Omental fat pad (tissue), 3 donors: ENCODE measurements at regions not wholly inside any gene's neighbourhood (a gene's known extent, or its start where the extent isn't known, plus 50 kb on each side); places are given as distances from the start of the nearest gene placed in this dataset.

Experiments used
- ATAC-seq: fragments of 150-250 bp; one replicate; pipeline ENCODE4 v1.9.1; 2016; ENCODE audit warnings: mild to moderate bottlenecking, moderate library complexity; ENCODE audit not compliant: low FRiP score
- DNase-seq: peaks from one replicate; pipeline ENCODE4 v3.0.0-alpha.2; 2019; ENCODE audit warnings: low spot score
- TF ChIP-seq, protein P1 (sequence below), 3 donors: fragments of 450-650 bp; IDR thresholded peaks; one replicate each; pipeline ENCODE4 v1.5.1; 2016 to 2017; ENCODE audit warnings: antibody characterized with exemption in 3 of 3, mild to moderate bottlenecking in 3 of 3, moderate library complexity in 2 of 3

- TF ChIP-seq, protein P1, sequence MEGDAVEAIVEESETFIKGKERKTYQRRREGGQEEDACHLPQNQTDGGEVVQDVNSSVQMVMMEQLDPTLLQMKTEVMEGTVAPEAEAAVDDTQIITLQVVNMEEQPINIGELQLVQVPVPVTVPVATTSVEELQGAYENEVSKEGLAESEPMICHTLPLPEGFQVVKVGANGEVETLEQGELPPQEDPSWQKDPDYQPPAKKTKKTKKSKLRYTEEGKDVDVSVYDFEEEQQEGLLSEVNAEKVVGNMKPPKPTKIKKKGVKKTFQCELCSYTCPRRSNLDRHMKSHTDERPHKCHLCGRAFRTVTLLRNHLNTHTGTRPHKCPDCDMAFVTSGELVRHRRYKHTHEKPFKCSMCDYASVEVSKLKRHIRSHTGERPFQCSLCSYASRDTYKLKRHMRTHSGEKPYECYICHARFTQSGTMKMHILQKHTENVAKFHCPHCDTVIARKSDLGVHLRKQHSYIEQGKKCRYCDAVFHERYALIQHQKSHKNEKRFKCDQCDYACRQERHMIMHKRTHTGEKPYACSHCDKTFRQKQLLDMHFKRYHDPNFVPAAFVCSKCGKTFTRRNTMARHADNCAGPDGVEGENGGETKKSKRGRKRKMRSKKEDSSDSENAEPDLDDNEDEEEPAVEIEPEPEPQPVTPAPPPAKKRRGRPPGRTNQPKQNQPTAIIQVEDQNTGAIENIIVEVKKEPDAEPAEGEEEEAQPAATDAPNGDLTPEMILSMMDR (IDR thresholded peaks at IDR 0.05), result no peak
- ATAC-seq (no peak), DNase-seq (no peak)
Measured at GRCh38 chr2:166381-166780, 97.5 kb downstream of the SH3YL1 start.

DNA sequence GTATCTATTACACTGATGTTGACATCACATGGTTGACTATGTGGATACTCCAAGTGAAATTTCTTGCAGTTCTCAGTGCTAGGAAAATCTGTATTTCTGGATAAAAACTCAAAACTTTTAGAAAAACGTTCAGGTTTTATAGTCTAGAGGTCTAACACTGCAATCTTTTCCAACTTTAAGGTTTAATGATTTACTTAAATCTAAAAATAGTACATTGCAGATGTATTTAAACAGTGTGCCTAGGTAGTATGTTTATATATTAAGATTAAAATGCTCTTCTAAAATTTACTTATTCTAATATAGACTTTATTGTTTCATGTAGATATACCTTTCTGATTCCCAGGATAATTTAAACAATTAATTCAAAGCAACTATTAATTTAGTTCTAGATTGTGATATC is 98.3 kb downstream of the SH3YL1 start:
- DNase-seq (no peak), ATAC-seq (no peak)
- TF ChIP-seq, protein P1 (IDR thresholded peaks at IDR 0.05), result no peak

DNA sequence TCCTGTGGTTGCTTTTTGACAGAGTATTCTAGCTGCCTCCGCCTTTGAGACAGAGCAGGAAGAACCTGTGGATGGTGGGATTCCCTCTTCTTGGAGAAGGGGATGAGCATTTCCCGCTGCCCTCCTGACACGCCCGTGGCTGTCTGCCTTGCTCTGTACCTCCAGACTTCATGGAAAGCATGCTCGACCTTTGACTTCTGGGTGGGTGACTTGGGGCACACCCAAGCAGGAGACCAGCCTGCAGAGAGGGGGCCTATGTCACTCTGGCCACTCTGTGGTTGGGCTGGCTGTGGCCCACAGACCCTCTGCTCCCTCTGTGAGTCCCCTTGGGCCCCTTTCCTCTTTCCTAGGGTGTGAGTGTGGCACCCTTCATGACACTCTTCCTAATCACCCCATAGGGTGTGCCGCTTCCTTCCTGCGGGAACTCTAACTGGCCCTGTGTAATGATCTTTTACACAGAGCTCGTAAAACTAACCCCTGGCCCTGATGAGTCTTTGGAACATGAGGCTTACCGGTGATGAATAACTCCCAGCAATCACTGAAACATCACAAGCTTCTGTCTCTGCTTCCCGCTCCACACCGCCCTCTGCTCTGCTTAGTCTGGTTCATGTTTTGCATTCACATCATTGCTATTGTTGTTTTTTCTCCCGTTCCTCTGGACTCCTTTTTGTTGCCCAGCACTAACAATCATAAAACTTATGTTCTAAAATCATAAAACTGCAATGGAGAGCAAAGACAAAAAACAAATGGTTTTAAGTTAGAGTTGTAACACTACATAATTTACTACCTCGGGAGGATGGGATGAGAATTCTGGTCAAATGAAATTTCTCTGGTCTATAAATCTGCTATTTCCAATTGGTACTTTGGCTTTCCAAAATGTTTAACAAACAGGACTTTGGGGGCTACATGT is 101.1 kb downstream of the SH3YL1 start:
- no peak for ATAC-seq
- DNase-seq, result no peak
- TF ChIP-seq, protein P1 (IDR thresholded peaks at IDR 0.05), result no peak

DNA sequence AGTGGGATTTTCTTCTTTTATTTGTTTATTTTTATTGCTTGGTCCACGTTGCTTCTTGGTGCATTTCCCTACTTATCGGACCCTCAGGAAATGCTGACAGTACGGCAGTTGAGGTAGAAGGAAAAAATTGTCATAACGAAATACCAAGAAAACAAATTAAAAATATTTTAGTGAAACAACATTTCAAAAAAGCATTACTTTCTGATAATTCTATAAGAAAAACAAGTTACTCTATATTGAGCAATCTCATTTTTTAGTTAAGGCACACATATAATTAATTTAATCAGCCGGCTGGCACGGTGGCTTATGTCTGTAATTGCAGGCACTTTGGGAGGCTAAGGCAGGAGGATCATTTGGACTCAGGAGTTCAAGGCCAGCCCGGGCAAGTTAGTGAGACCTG is 102.1 kb downstream of the SH3YL1 start:
- TF ChIP-seq, protein P1 (IDR thresholded peaks at IDR 0.05), result no peak
- no peak for DNase-seq
- ATAC-seq, result no peak

DNA sequence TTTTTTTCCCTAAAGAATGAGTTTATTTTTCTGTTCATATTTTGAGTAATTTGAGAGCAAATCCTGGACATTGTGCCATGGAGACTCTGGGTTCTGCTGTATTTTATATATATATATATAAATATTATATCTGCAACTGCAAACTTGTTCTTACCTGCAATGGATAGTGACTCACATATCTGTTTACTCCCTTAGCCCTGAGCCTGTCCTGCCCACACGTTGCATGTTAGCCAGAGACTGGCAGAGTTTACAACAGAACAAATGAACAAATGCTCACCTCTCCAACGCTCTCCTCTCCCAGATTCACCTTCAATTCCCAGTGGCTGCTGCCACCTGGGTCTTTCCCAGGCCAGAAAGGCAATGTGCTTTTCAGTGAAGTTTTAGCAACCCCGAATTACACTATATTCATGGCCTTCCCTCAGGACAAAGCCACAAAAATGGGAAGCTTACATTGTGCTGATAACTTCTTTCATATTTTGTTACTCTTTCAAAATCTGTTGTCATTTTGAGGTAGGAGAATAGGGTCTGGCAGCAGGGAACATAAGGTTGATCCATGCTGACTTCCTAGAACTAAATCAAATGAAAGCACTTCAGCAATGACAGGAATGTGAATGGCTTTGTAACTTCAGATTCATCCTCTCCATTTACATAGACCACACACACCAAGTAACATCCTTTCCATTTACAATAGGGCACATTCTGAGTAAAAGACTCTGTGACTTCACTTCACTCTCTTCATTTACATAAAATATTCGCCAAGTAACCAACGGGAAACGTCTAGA is 105.4 kb upstream of the FAM110C start:
- DNase-seq (no peak), ATAC-seq (no peak)
- TF ChIP-seq, protein P1 (IDR thresholded peaks at IDR 0.05), result no peak

DNA sequence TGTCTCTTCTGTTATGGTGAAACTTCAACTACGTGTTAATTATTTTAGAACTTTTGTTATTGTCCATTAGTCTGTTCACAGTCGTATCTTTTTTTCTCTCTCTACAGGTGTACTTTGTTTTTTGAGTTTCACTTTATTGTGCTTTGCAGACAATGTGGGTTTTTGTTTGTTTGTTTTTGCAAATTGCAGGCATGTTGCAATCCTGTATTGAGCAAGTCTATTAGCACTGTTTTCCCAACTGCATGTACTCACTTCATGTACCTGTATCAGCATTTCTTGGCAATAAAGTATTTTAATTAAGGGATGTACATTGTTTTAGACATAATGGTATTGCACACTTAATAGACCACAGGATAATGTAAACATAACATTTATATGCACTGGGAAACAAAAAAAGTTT is 99.1 kb upstream of the FAM110C start:
- no peak for ATAC-seq
- DNase-seq, result no peak
- TF ChIP-seq, protein P1 (IDR thresholded peaks at IDR 0.05), result no peak
